ENCODE measurements at regions not wholly inside any gene's neighbourhood (a gene's known extent, or its start where the extent isn't known, plus 50 kb on each side); places are given as distances from the start of the nearest gene placed in this dataset.
A peak's percentile ranks its signal among the peaks of the same experiment; 100 is the strongest.

- H3K27ac ChIP-seq (ENCODE audit: low read length) = no peak overlapping the region
- H3K4me1 ChIP-seq (ENCODE audit: control insufficient read depth in 1 of 2, extremely low read depth in 1 of 2, insufficient read depth in 2 of 2, low read length in 2 of 2) = no peaks in the 10 kb centered on the region
- ChIA-PET POLR2A (no interaction called here), CTCF (no interaction called here)
- Mint-ChIP-seq H3K36me3 (no peaks in the 10 kb centered on the region), H3K4me3 (no peak overlapping the region), H3K27me3 (peaks cover 0 to 4% of the 10 kb centered on the region in 2 donors), H3K27ac (no peak overlapping the region), H3K4me1 (no peaks in the 10 kb centered on the region), H3K9me3 (peaks cover 2 to 9% (median 8%) of the 10 kb centered on the region in 3 donors)
- DNase-seq (no peak), ATAC-seq (replicated peaks in 1 of 4) (no peak)
- no peaks in the 10 kb centered on the region for H3K27me3 ChIP-seq (replicated peaks in 1 of 2; ENCODE audit: control insufficient read depth in 2 of 2, extremely low read depth in 1 of 2, insufficient read depth in 2 of 2, low read length in 1 of 2)
- peaks cover 3% of the 10 kb centered on the region for H3K9me3 ChIP-seq
- H3K36me3 ChIP-seq (ENCODE audit: control insufficient read depth in 2 of 2, extremely low read depth in 1 of 2, insufficient read depth in 1 of 2, low read length in 1 of 2) = no peaks in the 10 kb centered on the region
- WGBS (ENCODE audit: insufficient coverage) = no CpG with 5 or more reads among the region's 7 CpGs
- H3K4me3 ChIP-seq (ENCODE audit: control insufficient read depth in 1 of 2, extremely low read depth in 1 of 2, low read length in 1 of 2) = no peak overlapping the region
Observed at GRCh38 chr10:4046712-4047354, 261.8 kb upstream of the KLF6 start.

GRCh38 chr10:4046030-4046429 lies 261.0 kb upstream of the KLF6 start:
- Histone ChIP-seq H3K27me3 (replicated peaks in 1 of 2; ENCODE audit: control insufficient read depth in 2 of 2, extremely low read depth in 1 of 2, insufficient read depth in 2 of 2, low read length in 1 of 2) (no peaks in the 10 kb centered on the region), H3K4me1 (ENCODE audit: control insufficient read depth in 1 of 2, extremely low read depth in 1 of 2, insufficient read depth in 2 of 2, low read length in 2 of 2) (no peaks in the 10 kb centered on the region), H3K9me3 (peaks cover 3% of the 10 kb centered on the region), H3K4me3 (ENCODE audit: control insufficient read depth in 1 of 2, extremely low read depth in 1 of 2, low read length in 1 of 2) (no peak overlapping the region), H3K27ac (ENCODE audit: low read length) (no peak overlapping the region), H3K36me3 (ENCODE audit: control insufficient read depth in 2 of 2, extremely low read depth in 1 of 2, insufficient read depth in 1 of 2, low read length in 1 of 2) (no peaks in the 10 kb centered on the region)
- ChIA-PET POLR2A (no interaction called here), CTCF (no interaction called here)
- Mint-ChIP-seq H3K9me3 (peaks cover 7 to 14% (median 13%) of the 10 kb centered on the region in 3 donors), H3K4me3 (no peak overlapping the region), H3K36me3 (no peaks in the 10 kb centered on the region), H3K4me1 (no peaks in the 10 kb centered on the region), H3K27me3 (peaks cover 0 to 4% of the 10 kb centered on the region in 2 donors), H3K27ac (no peak overlapping the region)
- DNase-seq (no peak), ATAC-seq (replicated peaks in 1 of 4) (no peak)
- 100% methylated on average over 1 of the region's 3 CpGs for WGBS (ENCODE audit: insufficient coverage)

GRCh38 chr10:4043897-4044665 lies 259.1 kb upstream of the KLF6 start:
- CTCF ChIA-PET = no interaction called here
- Histone ChIP-seq H3K9me3 (peaks cover 3% of the 10 kb centered on the region), H3K27ac (ENCODE audit: low read length) (no peak overlapping the region), H3K36me3 (ENCODE audit: control insufficient read depth in 2 of 2, extremely low read depth in 1 of 2, insufficient read depth in 1 of 2, low read length in 1 of 2) (no peaks in the 10 kb centered on the region), H3K4me3 (ENCODE audit: control insufficient read depth in 1 of 2, extremely low read depth in 1 of 2, low read length in 1 of 2) (no peak overlapping the region), H3K27me3 (replicated peaks in 1 of 2; ENCODE audit: control insufficient read depth in 2 of 2, extremely low read depth in 1 of 2, insufficient read depth in 2 of 2, low read length in 1 of 2) (no peaks in the 10 kb centered on the region), H3K4me1 (ENCODE audit: control insufficient read depth in 1 of 2, extremely low read depth in 1 of 2, insufficient read depth in 2 of 2, low read length in 2 of 2) (no peaks in the 10 kb centered on the region)
- Mint-ChIP-seq H3K9me3 (peaks cover 7 to 15% (median 14%) of the 10 kb centered on the region in 3 donors), H3K27me3 (peaks cover 0 to 3% of the 10 kb centered on the region in 2 donors), H3K36me3 (no peaks in the 10 kb centered on the region), H3K27ac (no peak overlapping the region), H3K4me3 (no peak overlapping the region), H3K4me1 (no peaks in the 10 kb centered on the region)
- DNase-seq (no peak), ATAC-seq (replicated peaks in 1 of 4) (no peak)
- WGBS (ENCODE audit: insufficient coverage) = 91% methylated on average over 2 of the region's 7 CpGs
- POLR2A ChIA-PET = no interaction called here

- ChIA-PET POLR2A (no interaction called here), CTCF (interaction anchor here in 1 of 2 donors (0.5 kb wide), 1 partner anchor 844 kb away, joined by 3 read pairs; no protein-coding TSS in a partner anchor)
- Mint-ChIP-seq H3K36me3 (no peaks in the 10 kb centered on the region), H3K4me1 (no peaks in the 10 kb centered on the region), H3K27me3 (no peaks in the 10 kb centered on the region), H3K4me3 (no peak overlapping the region), H3K9me3 (peaks cover 7 to 15% (median 14%) of the 10 kb centered on the region in 3 donors), H3K27ac (no peak overlapping the region)
- WGBS (ENCODE audit: insufficient coverage) = 100% methylated on average over 5 of the region's 5 CpGs
- H3K4me1 ChIP-seq (ENCODE audit: control insufficient read depth in 1 of 2, extremely low read depth in 1 of 2, insufficient read depth in 2 of 2, low read length in 2 of 2) = no peaks in the 10 kb centered on the region
- peaks cover 3% of the 10 kb centered on the region for H3K9me3 ChIP-seq
- no peak overlapping the region for H3K27ac ChIP-seq (ENCODE audit: low read length)
- no peaks in the 10 kb centered on the region for H3K27me3 ChIP-seq (replicated peaks in 1 of 2; ENCODE audit: control insufficient read depth in 2 of 2, extremely low read depth in 1 of 2, insufficient read depth in 2 of 2, low read length in 1 of 2)
- H3K36me3 ChIP-seq (ENCODE audit: control insufficient read depth in 2 of 2, extremely low read depth in 1 of 2, insufficient read depth in 1 of 2, low read length in 1 of 2) = no peaks in the 10 kb centered on the region
- no peak overlapping the region for H3K4me3 ChIP-seq (ENCODE audit: control insufficient read depth in 1 of 2, extremely low read depth in 1 of 2, low read length in 1 of 2)
- ATAC-seq (replicated peaks in 1 of 4) = no peak
- no peak for DNase-seq
Observed at GRCh38 chr10:4041635-4042034, 256.6 kb upstream of the KLF6 start.

- Mint-ChIP-seq H3K9me3 (peaks cover 7 to 15% (median 14%) of the 10 kb centered on the region in 3 donors), H3K4me3 (no peak overlapping the region), H3K36me3 (no peaks in the 10 kb centered on the region), H3K27me3 (no peaks in the 10 kb centered on the region), H3K27ac (no peak overlapping the region), H3K4me1 (peaks cover 26 to 28% (median 27%) of the 10 kb centered on the region in 3 donors)
- ChIA-PET POLR2A (no interaction called here), CTCF (interaction anchor here in 1 of 2 donors (0.7 to 0.8 kb wide), 2 partner anchors 134 to 245 kb away, joined by 3 read pairs; no protein-coding TSS in a partner anchor)
- Histone ChIP-seq H3K27ac (ENCODE audit: low read length) (no peak overlapping the region), H3K36me3 (ENCODE audit: control insufficient read depth in 2 of 2, extremely low read depth in 1 of 2, insufficient read depth in 1 of 2, low read length in 1 of 2) (no peaks in the 10 kb centered on the region), H3K4me3 (ENCODE audit: control insufficient read depth in 1 of 2, extremely low read depth in 1 of 2, low read length in 1 of 2) (no peak overlapping the region), H3K27me3 (replicated peaks in 1 of 2; ENCODE audit: control insufficient read depth in 2 of 2, extremely low read depth in 1 of 2, insufficient read depth in 2 of 2, low read length in 1 of 2) (no peaks in the 10 kb centered on the region), H3K9me3 (peaks cover 3% of the 10 kb centered on the region), H3K4me1 (ENCODE audit: control insufficient read depth in 1 of 2, extremely low read depth in 1 of 2, insufficient read depth in 2 of 2, low read length in 2 of 2) (peaks cover 0 to 9% of the 10 kb centered on the region in 2 experiments)
- DNase-seq (no peak), ATAC-seq (replicated peaks in 1 of 4) (no peak)
- no CpG with 5 or more reads among the region's 4 CpGs for WGBS (ENCODE audit: insufficient coverage)
Observed at GRCh38 chr10:4038000-4038399, 253.0 kb upstream of the KLF6 start.

- Histone ChIP-seq H3K36me3 (ENCODE audit: control insufficient read depth in 2 of 2, extremely low read depth in 1 of 2, insufficient read depth in 1 of 2, low read length in 1 of 2) (no peaks in the 10 kb centered on the region), H3K27ac (ENCODE audit: low read length) (peak overlapping the region; percentile 16), H3K4me3 (ENCODE audit: control insufficient read depth in 1 of 2, extremely low read depth in 1 of 2, low read length in 1 of 2) (no peak overlapping the region), H3K4me1 (ENCODE audit: control insufficient read depth in 1 of 2, extremely low read depth in 1 of 2, insufficient read depth in 2 of 2, low read length in 2 of 2) (peaks cover 0 to 9% of the 10 kb centered on the region in 2 experiments), H3K9me3 (no peaks in the 10 kb centered on the region), H3K27me3 (replicated peaks in 1 of 2; ENCODE audit: control insufficient read depth in 2 of 2, extremely low read depth in 1 of 2, insufficient read depth in 2 of 2, low read length in 1 of 2) (no peaks in the 10 kb centered on the region)
- Mint-ChIP-seq H3K4me1 (peaks cover 28 to 30% (median 29%) of the 10 kb centered on the region in 3 donors), H3K4me3 (peak overlapping the region; percentile 67 to 74 (median 73)), H3K27me3 (no peaks in the 10 kb centered on the region), H3K36me3 (no peaks in the 10 kb centered on the region), H3K27ac (peak overlapping the region; percentile 84 to 85), H3K9me3 (peaks cover 0 to 1% (median 0%) of the 10 kb centered on the region in 3 donors)
- no peak for ATAC-seq (replicated peaks in 1 of 4)
- CTCF ChIA-PET = interaction anchor here (0.5 to 0.6 kb wide), 2 partner anchors 80 to 1058 kb away, joined by 3 read pairs; no protein-coding TSS in a partner anchor
- WGBS (ENCODE audit: insufficient coverage) = no CpG with 5 or more reads among the region's 3 CpGs
- no peak for DNase-seq
- POLR2A ChIA-PET = no interaction called here
Observed at GRCh38 chr10:4035599-4035945, 250.6 kb upstream of the KLF6 start.
